Kidney epithelial cell (primary cell): ENCODE measurements at regions not wholly inside any gene's neighbourhood (a gene's known extent, or its start where the extent isn't known, plus 50 kb on each side); places are given as distances from the start of the nearest gene placed in this dataset.

Experiments
- DNase-seq: peaks from one replicate; pipeline ENCODE4 v3.0.0-alpha.2; 2010; ENCODE audit warnings: low read depth
- H3K27me3 ChIP-seq: 2 replicates; pipeline ENCODE4 v1.6.0; 2011; ENCODE audit warnings: low read length; ENCODE audit not compliant: control insufficient read depth, insufficient read depth
- H3K36me3 ChIP-seq: 2 replicates; pipeline ENCODE4 v1.5.1; 2011; ENCODE audit warnings: low read length; ENCODE audit not compliant: control insufficient read depth, insufficient read depth
- H3K4me3 ChIP-seq: 2 replicates; pipeline ENCODE4 v1.5.1; 2011; ENCODE audit warnings: low read depth, mild to moderate bottlenecking, control low read depth, low read length
- TF ChIP-seq, protein P1 (sequence below): IDR thresholded peaks from 2 replicates; pipeline ENCODE4 v1.5.1; 2011; ENCODE audit warnings: mild to moderate bottlenecking, moderate library complexity, low read length, control low read depth, inconsistent platforms; ENCODE audit not compliant: insufficient read depth, poor library complexity, severe bottlenecking

DNA sequence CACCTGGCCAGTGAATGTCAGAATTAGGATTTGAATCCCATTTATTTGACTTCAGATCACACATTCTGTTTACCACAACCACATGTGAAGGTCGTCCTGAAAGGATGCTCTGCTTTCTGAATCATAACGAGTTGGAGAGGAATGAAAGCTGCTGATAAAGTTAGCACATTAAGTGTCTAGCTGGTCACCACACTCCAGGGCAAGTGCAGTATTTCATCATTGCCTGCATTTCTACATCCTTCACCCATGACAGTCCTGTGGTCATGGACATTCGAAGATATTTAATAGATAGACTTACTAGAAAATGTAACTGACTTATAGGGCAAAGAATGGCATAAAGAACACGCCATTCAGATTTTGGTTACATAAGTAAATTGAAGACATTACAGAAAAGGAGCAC is 52.7 kb upstream of the ST6GALNAC3 start:
- DNase-seq, result no peak
- Histone ChIP-seq H3K36me3 (no peaks in the 10 kb centered on the region), H3K4me3 (no peak overlapping the region), H3K27me3 (no peaks in the 10 kb centered on the region)
- TF ChIP-seq, protein P1, sequence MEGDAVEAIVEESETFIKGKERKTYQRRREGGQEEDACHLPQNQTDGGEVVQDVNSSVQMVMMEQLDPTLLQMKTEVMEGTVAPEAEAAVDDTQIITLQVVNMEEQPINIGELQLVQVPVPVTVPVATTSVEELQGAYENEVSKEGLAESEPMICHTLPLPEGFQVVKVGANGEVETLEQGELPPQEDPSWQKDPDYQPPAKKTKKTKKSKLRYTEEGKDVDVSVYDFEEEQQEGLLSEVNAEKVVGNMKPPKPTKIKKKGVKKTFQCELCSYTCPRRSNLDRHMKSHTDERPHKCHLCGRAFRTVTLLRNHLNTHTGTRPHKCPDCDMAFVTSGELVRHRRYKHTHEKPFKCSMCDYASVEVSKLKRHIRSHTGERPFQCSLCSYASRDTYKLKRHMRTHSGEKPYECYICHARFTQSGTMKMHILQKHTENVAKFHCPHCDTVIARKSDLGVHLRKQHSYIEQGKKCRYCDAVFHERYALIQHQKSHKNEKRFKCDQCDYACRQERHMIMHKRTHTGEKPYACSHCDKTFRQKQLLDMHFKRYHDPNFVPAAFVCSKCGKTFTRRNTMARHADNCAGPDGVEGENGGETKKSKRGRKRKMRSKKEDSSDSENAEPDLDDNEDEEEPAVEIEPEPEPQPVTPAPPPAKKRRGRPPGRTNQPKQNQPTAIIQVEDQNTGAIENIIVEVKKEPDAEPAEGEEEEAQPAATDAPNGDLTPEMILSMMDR, result no peak

DNA sequence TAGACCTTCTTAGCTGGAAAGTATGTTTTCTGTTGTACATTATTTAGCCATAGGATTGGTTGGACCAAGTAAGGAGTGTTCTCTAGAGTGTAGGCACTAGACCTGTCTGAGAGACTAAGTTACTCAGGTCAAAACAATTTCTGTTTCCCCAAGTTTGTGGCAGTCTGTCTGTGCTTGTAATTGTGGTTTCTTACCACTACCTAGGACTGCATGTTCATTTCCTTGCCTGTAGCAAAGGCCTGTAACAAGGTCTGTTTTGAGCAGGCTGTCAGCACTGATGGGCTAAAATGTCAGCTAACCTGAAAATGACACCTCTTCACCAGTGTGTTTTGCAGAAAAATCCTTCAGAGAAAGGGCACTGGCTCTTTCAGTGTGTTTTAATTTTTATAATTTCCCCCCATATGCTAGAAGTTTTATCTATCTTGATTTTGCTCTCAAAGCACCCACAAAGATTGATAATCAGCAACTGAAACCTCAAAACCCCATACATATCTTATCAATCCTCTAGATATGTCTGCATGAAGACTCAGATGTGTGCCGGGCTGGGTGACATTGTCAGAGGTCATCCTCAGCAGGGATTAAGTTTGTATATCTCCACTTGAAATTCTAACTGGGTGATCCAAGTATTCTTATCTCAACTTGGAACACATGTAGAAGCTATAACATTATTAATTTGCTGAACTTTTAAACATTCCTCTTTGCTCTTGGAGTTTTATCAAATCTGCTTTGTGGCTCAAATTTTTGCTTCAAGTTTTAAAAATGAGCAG is 50.7 kb upstream of the ST6GALNAC3 start:
- no peak overlapping the region for H3K4me3 ChIP-seq
- DNase-seq, result no peak
- no peaks in the 10 kb centered on the region for H3K27me3 ChIP-seq
- no peaks in the 10 kb centered on the region for H3K36me3 ChIP-seq
- TF ChIP-seq, protein P1, result no peak
